Dendritic cell treated with granulocyte-macrophage colony-stimulating factor and Interleukin-4, amounts not matched to agents 40 ng/mL and 50 ng/mL, for 4 days (primary cell): ENCODE measurements at regions not wholly inside any gene's neighbourhood (a gene's known extent, or its start where the extent isn't known, plus 50 kb on each side); places are given as distances from the start of the nearest gene placed in this dataset.
"Not testable (repeated sequence)": the region's sequence is repeated elsewhere in the genome, so short reads cannot be mapped to it uniquely, and the experiment has no call there.

ENCODE experiments used
- H3K27ac Mint-ChIP-seq: one replicate; pipeline ENCODE4 v1.8.0; 2022; ENCODE audit warnings: mild to moderate bottlenecking, mixed read lengths
- H3K27me3 Mint-ChIP-seq: one replicate; pipeline ENCODE4 v1.8.0; 2022; ENCODE audit warnings: mild to moderate bottlenecking, mixed read lengths
- H3K36me3 Mint-ChIP-seq: one replicate; pipeline ENCODE4 v1.8.0; 2022; ENCODE audit warnings: low read depth, mixed read lengths
- H3K4me1 Mint-ChIP-seq: one replicate; pipeline ENCODE4 v1.8.0; 2022; ENCODE audit warnings: low read depth, mixed read lengths
- H3K4me3 Mint-ChIP-seq: one replicate; pipeline ENCODE4 v1.8.0; 2022; ENCODE audit warnings: mild to moderate bottlenecking, moderate library complexity, mixed read lengths
- H3K9me3 Mint-ChIP-seq: one replicate; pipeline ENCODE4 v1.8.0; 2022; ENCODE audit warnings: mixed read lengths
- intact Hi-C: fragments of 100-400 bp; cut with micrococcal nuclease; formaldehyde crosslinking; loops from one replicate; pipeline ENCODE4 v1.15.0; 2022

- no peaks in the 10 kb centered on the region for H3K9me3 Mint-ChIP-seq
- no peak overlapping the region for H3K27ac Mint-ChIP-seq
- intact Hi-C loops, result no loop called here
- H3K27me3 Mint-ChIP-seq, result no peaks in the 10 kb centered on the region
- no peaks in the 10 kb centered on the region for H3K36me3 Mint-ChIP-seq
- H3K4me1 Mint-ChIP-seq, result no peaks in the 10 kb centered on the region
- no peak overlapping the region for H3K4me3 Mint-ChIP-seq
These were observed 83.4 kb upstream of the PLET1 start for GRCh38 chr11:112344040-112344413.

- intact Hi-C loops, result no loop called here
- Mint-ChIP-seq H3K4me3 (no peak overlapping the region), H3K36me3 (no peaks in the 10 kb centered on the region), H3K27me3 (peaks cover 1% of the 10 kb centered on the region), H3K27ac (no peak overlapping the region), H3K9me3 (no peaks in the 10 kb centered on the region), H3K4me1 (no peaks in the 10 kb centered on the region)
These were observed 84.5 kb upstream of the PLET1 start for GRCh38 chr11:112345166-112345565.

DNA sequence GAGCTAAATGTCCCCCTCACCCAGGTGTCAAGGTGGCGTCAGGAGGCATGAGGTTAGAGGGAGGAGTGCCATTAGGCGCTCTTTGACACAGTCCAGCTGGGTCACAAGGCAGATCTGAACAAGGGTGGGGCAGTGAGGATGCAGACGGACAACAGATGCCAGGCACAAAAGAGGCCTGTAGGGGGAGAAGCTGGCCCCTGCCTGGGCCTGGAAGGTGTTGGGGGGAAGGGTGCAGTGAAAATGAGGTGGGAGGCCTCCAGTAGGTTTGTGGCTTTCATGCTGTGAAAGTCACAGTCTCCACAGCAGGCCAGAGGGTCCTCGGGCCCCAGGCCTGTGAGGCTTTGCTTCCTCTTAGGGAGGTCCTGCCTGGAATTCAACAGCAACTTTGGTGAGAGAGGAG lies 85.0 kb upstream of the PLET1 start:
- intact Hi-C loops, result no loop called here
- no peak overlapping the region for H3K4me3 Mint-ChIP-seq
- no peak overlapping the region for H3K27ac Mint-ChIP-seq
- peaks cover 1% of the 10 kb centered on the region for H3K27me3 Mint-ChIP-seq
- no peaks in the 10 kb centered on the region for H3K9me3 Mint-ChIP-seq
- no peaks in the 10 kb centered on the region for H3K36me3 Mint-ChIP-seq
- no peaks in the 10 kb centered on the region for H3K4me1 Mint-ChIP-seq

DNA sequence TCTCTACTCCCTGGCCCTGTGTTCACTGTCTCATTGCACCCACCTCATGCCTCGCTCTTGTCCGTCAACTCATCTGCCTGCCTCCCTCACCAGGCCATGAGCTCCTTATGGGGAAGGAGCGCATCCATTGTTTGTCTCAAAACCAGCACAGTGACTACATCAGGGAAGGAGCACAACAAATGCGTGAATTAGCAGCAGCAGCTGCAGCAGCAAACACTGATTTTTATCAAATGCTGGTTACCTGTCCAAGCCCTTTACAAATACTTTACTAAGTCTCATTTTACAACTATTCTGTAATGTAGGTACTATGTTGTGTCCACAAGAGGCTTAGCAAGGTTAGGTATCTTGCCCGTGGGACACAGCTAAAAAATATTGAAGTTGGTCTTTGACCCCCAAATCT lies 85.9 kb upstream of the PLET1 start:
- peaks cover 1% of the 10 kb centered on the region for H3K27me3 Mint-ChIP-seq
- H3K4me1 Mint-ChIP-seq, result no peaks in the 10 kb centered on the region
- H3K9me3 Mint-ChIP-seq, result no peaks in the 10 kb centered on the region
- no peak overlapping the region for H3K27ac Mint-ChIP-seq
- intact Hi-C loops, result no loop called here
- no peaks in the 10 kb centered on the region for H3K36me3 Mint-ChIP-seq
- H3K4me3 Mint-ChIP-seq, result no peak overlapping the region

- H3K4me3 Mint-ChIP-seq, result no peak overlapping the region
- H3K36me3 Mint-ChIP-seq, result no peaks in the 10 kb centered on the region
- no peak overlapping the region for H3K27ac Mint-ChIP-seq
- H3K4me1 Mint-ChIP-seq, result no peaks in the 10 kb centered on the region
- no peaks in the 10 kb centered on the region for H3K9me3 Mint-ChIP-seq
- peaks cover 1% of the 10 kb centered on the region for H3K27me3 Mint-ChIP-seq
- intact Hi-C loops, result no loop called here
These were observed 87.9 kb upstream of the PLET1 start for GRCh38 chr11:112348480-112349029.

DNA sequence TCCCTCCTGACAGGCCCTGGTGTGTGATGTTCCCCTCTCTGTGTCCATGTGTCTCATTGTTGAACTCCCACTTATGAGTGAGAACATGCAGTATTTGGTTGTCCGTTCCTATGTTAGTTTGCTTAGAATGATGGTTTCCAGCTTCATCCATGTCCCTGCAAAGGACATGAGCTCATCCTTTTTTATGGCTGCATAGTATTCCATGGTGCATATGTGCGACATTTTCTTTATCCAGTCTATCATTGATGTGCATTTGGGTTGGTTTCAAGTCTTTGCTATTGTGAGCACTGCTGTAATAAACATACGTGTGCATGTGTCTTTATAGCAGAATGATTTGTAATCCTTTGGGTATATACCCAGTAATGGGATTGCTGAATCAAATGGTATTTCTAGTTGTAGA lies 90.8 kb upstream of the PLET1 start:
- H3K27ac Mint-ChIP-seq, H3K4me1 Mint-ChIP-seq, H3K4me3 Mint-ChIP-seq, H3K9me3 Mint-ChIP-seq, H3K27me3 Mint-ChIP-seq, H3K36me3 Mint-ChIP-seq, intact Hi-C loops: not testable (repeated sequence)

DNA sequence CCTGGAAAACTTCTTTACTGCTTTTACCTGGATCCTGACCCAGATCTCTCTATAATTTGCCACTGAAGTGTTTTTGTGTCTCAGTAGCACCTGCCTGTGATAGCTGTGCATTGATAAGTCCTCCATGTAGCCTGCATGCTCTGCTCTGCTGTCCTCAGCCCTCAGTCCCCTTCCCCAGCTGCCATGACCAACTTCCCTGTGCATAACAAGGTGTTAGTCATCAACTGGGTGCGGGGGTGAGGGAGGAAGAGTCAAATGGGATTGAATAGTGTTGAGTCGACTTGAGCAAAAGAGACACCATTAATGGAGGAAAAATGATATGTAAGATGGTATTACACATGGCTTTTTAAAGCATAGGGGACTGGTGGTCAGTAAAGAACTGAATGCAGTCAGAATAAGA lies 92.2 kb upstream of the PLET1 start:
- intact Hi-C loops, result no loop called here
- Mint-ChIP-seq H3K27me3 (peaks cover 1% of the 10 kb centered on the region), H3K4me1 (no peaks in the 10 kb centered on the region), H3K4me3 (no peak overlapping the region), H3K27ac (no peak overlapping the region), H3K36me3 (no peaks in the 10 kb centered on the region), H3K9me3 (no peaks in the 10 kb centered on the region)

DNA sequence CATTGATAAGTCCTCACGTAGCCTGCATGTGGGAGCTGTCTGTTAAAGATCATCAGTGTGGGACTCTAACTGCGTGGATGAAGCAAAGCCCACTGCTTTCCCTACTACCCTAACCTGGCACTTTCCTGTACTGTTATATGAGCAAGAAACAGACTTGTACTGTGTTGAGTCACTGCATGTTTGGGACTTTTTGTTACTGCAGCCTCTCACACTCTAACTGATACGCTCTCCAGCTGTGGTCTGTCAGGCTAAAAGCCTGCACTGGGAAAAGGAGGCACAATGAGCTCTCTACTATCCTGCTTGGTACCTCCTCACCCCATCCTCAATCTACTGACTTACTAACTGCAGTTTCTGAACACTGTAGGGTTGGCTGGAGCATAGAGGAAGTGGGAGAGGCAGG lies 93.7 kb upstream of the PLET1 start:
- no peaks in the 10 kb centered on the region for H3K36me3 Mint-ChIP-seq
- no peak overlapping the region for H3K4me3 Mint-ChIP-seq
- no peaks in the 10 kb centered on the region for H3K9me3 Mint-ChIP-seq
- intact Hi-C loops, result no loop called here
- no peak overlapping the region for H3K27ac Mint-ChIP-seq
- peaks cover 1% of the 10 kb centered on the region for H3K27me3 Mint-ChIP-seq
- no peaks in the 10 kb centered on the region for H3K4me1 Mint-ChIP-seq

GRCh38 chr11:112355726-112356125 lies 95.1 kb upstream of the PLET1 start:
- H3K4me1 Mint-ChIP-seq, result no peaks in the 10 kb centered on the region
- no peaks in the 10 kb centered on the region for H3K9me3 Mint-ChIP-seq
- intact Hi-C loops, result no loop called here

GRCh38 chr11:112357488-112357887 lies 96.8 kb upstream of the PLET1 start:
- Mint-ChIP-seq H3K9me3 (no peaks in the 10 kb centered on the region), H3K4me3 (no peak overlapping the region), H3K36me3 (no peaks in the 10 kb centered on the region), H3K27me3 (no peaks in the 10 kb centered on the region), H3K4me1 (no peaks in the 10 kb centered on the region), H3K27ac (no peak overlapping the region)
- intact Hi-C loops, result no loop called here

More at GRCh38 chr11:112355726-112356125, 95.1 kb upstream of the PLET1 start:
- Mint-ChIP-seq H3K27ac (no peak overlapping the region), H3K27me3 (no peaks in the 10 kb centered on the region), H3K36me3 (no peaks in the 10 kb centered on the region), H3K4me3 (no peak overlapping the region)

GRCh38 chr11:112361396-112361795 lies 100.7 kb upstream of the PLET1 start:
- no peaks in the 10 kb centered on the region for H3K9me3 Mint-ChIP-seq

DNA sequence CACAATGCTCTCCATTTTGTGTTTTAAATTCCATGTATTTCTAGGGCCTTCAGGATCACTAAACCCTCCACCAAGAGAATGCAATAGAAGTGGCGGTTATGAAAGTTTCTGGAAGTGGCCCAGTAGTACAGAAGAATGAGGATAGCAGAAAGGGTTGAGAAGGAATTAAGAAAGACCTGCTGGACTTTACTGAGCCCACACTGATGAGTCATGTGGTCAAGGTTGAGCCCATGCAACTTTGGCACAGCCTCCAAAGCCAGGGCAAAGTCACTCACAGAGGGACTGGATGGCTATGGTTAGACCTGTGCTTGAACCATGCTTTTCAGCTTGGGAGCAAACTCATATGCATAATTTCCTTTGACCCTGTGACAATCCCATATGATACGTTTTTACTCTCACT lies 102.9 kb upstream of the PLET1 start:
- no peak overlapping the region for H3K4me3 Mint-ChIP-seq
- no peaks in the 10 kb centered on the region for H3K27me3 Mint-ChIP-seq
- no peaks in the 10 kb centered on the region for H3K4me1 Mint-ChIP-seq
- H3K9me3 Mint-ChIP-seq, result no peaks in the 10 kb centered on the region
- H3K36me3 Mint-ChIP-seq, result no peaks in the 10 kb centered on the region
- no peak overlapping the region for H3K27ac Mint-ChIP-seq
- intact Hi-C loops, result no loop called here

More at GRCh38 chr11:112361396-112361795, 100.7 kb upstream of the PLET1 start:
- Mint-ChIP-seq H3K27ac (no peak overlapping the region), H3K4me1 (no peaks in the 10 kb centered on the region), H3K4me3 (no peak overlapping the region), H3K27me3 (no peaks in the 10 kb centered on the region), H3K36me3 (no peaks in the 10 kb centered on the region)
- intact Hi-C loops, result no loop called here

DNA sequence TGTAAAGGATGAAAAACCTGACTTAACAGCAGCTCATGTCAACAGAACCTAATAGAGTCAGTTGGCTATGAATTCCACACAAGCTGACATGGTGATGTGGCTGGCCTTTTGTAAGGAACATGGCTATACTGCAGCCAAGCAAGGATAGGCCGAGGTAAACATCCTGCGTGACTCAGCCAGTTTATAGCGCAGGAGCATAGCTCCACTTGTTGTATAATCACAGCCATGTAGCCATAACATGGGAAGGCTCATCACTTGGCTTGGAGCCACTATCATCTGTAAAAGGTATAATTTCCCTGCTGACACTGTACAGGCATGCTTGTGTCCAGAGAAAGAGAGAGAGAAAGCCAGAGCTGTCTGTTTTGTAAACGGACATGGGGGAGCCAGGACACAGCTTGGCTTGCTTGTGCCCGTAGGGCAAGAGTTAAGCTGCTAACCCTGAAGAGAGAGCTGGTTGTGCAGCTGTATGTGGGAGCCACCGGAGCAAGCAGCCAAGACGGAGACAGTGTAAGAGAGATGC lies 104.4 kb upstream of the PLET1 start:
- no peaks in the 10 kb centered on the region for H3K27me3 Mint-ChIP-seq
- H3K9me3 Mint-ChIP-seq, result no peaks in the 10 kb centered on the region
- H3K4me1 Mint-ChIP-seq, result no peaks in the 10 kb centered on the region
- no peak overlapping the region for H3K4me3 Mint-ChIP-seq
- intact Hi-C loops, result no loop called here
- H3K36me3 Mint-ChIP-seq, result no peaks in the 10 kb centered on the region
- no peak overlapping the region for H3K27ac Mint-ChIP-seq

DNA sequence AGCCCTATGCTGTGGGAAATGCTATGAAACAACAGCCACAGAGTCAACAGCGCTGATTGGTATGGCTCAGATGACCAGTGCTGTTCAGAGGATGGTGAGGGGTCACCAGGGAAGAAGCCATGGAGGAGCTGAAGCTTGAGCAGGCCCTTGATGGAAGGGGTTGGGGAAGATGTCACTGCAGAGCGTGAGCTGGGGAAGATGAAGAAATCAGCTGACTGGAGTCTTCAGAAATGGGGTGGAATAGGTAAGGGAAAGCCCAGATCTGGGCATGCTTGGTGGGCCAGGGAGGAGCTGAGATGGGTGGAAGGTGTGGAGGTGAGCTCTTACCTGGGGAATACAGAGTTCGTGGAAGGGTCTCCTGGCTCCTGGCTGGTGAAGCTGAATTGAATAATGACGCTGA lies 105.4 kb upstream of the PLET1 start:
- H3K27me3 Mint-ChIP-seq, result no peaks in the 10 kb centered on the region
- intact Hi-C loops, result no loop called here
- no peaks in the 10 kb centered on the region for H3K36me3 Mint-ChIP-seq
- H3K27ac Mint-ChIP-seq, result no peak overlapping the region
- no peaks in the 10 kb centered on the region for H3K9me3 Mint-ChIP-seq
- no peak overlapping the region for H3K4me3 Mint-ChIP-seq
- no peaks in the 10 kb centered on the region for H3K4me1 Mint-ChIP-seq

GRCh38 chr11:112366777-112367176 lies 106.1 kb upstream of the PLET1 start:
- Mint-ChIP-seq H3K36me3 (no peaks in the 10 kb centered on the region), H3K9me3 (no peaks in the 10 kb centered on the region), H3K4me1 (no peaks in the 10 kb centered on the region), H3K27me3 (no peaks in the 10 kb centered on the region), H3K4me3 (no peak overlapping the region), H3K27ac (no peak overlapping the region)
- intact Hi-C loops, result no loop called here
